Small intestine (tissue), 7 donors: ENCODE measurements at regions not wholly inside any gene's neighbourhood (a gene's known extent, or its start where the extent isn't known, plus 50 kb on each side); places are given as distances from the start of the nearest gene placed in this dataset.

ENCODE experiments used
- DNase-seq, 2 donors: peaks; one replicate each; pipeline versions ENCODE4 v3.0.0 to v3.0.0-alpha.2; 2013
- FAIRE-seq: peaks from 2 replicates; lab custom pipeline; 2012; peaks lifted over from hg19 to GRCh38; lab: Jason Lieb, UNC
- H3K27ac ChIP-seq, 3 donors: one replicate each; pipeline ENCODE4 v1.5.1; 2013; ENCODE audit warnings: low read length in 2 of 3, mild to moderate bottlenecking in 2 of 3, control low read depth in 1 of 3, inconsistent platforms in 1 of 3, low read depth in 1 of 3, moderate library complexity in 1 of 3
- H3K27me3 ChIP-seq, 3 donors: one replicate each; pipeline ENCODE4 v1.6.1; 2013; ENCODE audit warnings: low read length in 3 of 3, inconsistent platforms in 1 of 3; ENCODE audit not compliant: control insufficient read depth in 3 of 3, insufficient read depth in 3 of 3
- H3K36me3 ChIP-seq, 3 donors: one replicate each; pipeline ENCODE4 v1.6.1; 2013; ENCODE audit warnings: low read length in 3 of 3, inconsistent platforms in 1 of 3, low read depth in 1 of 3, mild to moderate bottlenecking in 1 of 3, moderate library complexity in 1 of 3; ENCODE audit not compliant: control insufficient read depth in 3 of 3, insufficient read depth in 2 of 3
- H3K4me1 ChIP-seq, 3 donors: one replicate each; pipeline ENCODE4 v1.6.1; 2013; ENCODE audit warnings: low read length in 2 of 3, inconsistent platforms in 1 of 3, low read depth in 1 of 3, mild to moderate bottlenecking in 1 of 3, moderate library complexity in 1 of 3; ENCODE audit not compliant: control insufficient read depth in 3 of 3, insufficient read depth in 2 of 3
- H3K4me3 ChIP-seq, 3 donors: one replicate each; pipeline ENCODE4 v1.5.1; 2013; ENCODE audit warnings: low read length in 3 of 3, control low read depth in 1 of 3, inconsistent platforms in 1 of 3, low read depth in 1 of 3, mild to moderate bottlenecking in 1 of 3, moderate library complexity in 1 of 3
- H3K9me3 ChIP-seq, 2 donors: one replicate each; pipeline ENCODE4 v1.6.1; 2013; ENCODE audit warnings: low read depth in 1 of 2, low read length in 1 of 2; ENCODE audit not compliant: control insufficient read depth in 2 of 2, insufficient read depth in 1 of 2
- WGBS, 3 donors: extraction: QIAGEN DNeasy Blood & Tissue Kit; methylation state at CpG; one replicate each; pipeline ENCODE4 v1.1.7; 2013; 5-methylcytosine and 5-hydroxymethylcytosine counted together
- donor health status: healthy with polysubstance abuse.
- donor health status: control.
- donor health status: control.
- donor health status: Bipolar disorder and iron deficiency.
- donor health status: healthy.

- no peak for DNase-seq
- WGBS, 3 donors = 80 to 83% (median 82%) methylated on average over 15 of the region's 15 CpGs
- FAIRE-seq = no peak
- H3K27ac ChIP-seq = no peak overlapping the region
- no peaks in the 10 kb centered on the region for H3K36me3 ChIP-seq
- H3K9me3 ChIP-seq = no peaks in the 10 kb centered on the region
- H3K4me3 ChIP-seq = no peak overlapping the region
- H3K4me1 ChIP-seq = no peaks in the 10 kb centered on the region
- no peaks in the 10 kb centered on the region for H3K27me3 ChIP-seq
These were observed 76.2 kb downstream of the SOX1 start for GRCh38 chr13:112143046-112143752.

GRCh38 chr13:112143753-112144615 lies 77.0 kb downstream of the SOX1 start:
- Histone ChIP-seq H3K36me3 (no peaks in the 10 kb centered on the region), H3K4me1 (no peaks in the 10 kb centered on the region), H3K9me3 (peaks cover 0 to 4% of the 10 kb centered on the region in 2 donors), H3K27me3 (no peaks in the 10 kb centered on the region), H3K27ac (no peak overlapping the region), H3K4me3 (no peak overlapping the region)
- DNase-seq (no peak), FAIRE-seq (no peak)
- WGBS, 3 donors = 74 to 81% (median 75%) methylated on average over 16 of the region's 16 CpGs

GRCh38 chr13:112144616-112145550 lies 77.9 kb downstream of the SOX1 start:
- H3K27me3 ChIP-seq = no peaks in the 10 kb centered on the region
- H3K4me1 ChIP-seq = no peaks in the 10 kb centered on the region
- FAIRE-seq = no peak
- DNase-seq = no peak
- WGBS, 3 donors = 68 to 80% (median 74%) methylated on average over 15 of the region's 15 CpGs
- peaks cover 0 to 6% of the 10 kb centered on the region in 2 donors for H3K9me3 ChIP-seq
- H3K4me3 ChIP-seq = no peak overlapping the region
- no peaks in the 10 kb centered on the region for H3K36me3 ChIP-seq
- H3K27ac ChIP-seq = no peak overlapping the region

- DNase-seq = no peak
These were observed 78.8 kb downstream of the SOX1 start for GRCh38 chr13:112145551-112146360.

GRCh38 chr13:112150352-112150751 lies 83.4 kb downstream of the SOX1 start:
- DNase-seq (no peak), FAIRE-seq (no peak)
- H3K36me3 ChIP-seq = no peaks in the 10 kb centered on the region
- no peak overlapping the region for H3K4me3 ChIP-seq
- no peaks in the 10 kb centered on the region for H3K27me3 ChIP-seq
- H3K9me3 ChIP-seq = peaks cover 0 to 6% of the 10 kb centered on the region in 2 donors
- H3K4me1 ChIP-seq = no peaks in the 10 kb centered on the region
- H3K27ac ChIP-seq = no peak overlapping the region
- 82 to 90% (median 90%) methylated on average over 23 of the region's 23 CpGs for WGBS, 3 donors

More at GRCh38 chr13:112145551-112146360, 78.8 kb downstream of the SOX1 start:
- 85 to 88% (median 86%) methylated on average over 27 of the region's 27 CpGs for WGBS, 3 donors
- no peaks in the 10 kb centered on the region for H3K4me1 ChIP-seq
- H3K27me3 ChIP-seq = no peaks in the 10 kb centered on the region
- no peak overlapping the region for H3K27ac ChIP-seq
- H3K9me3 ChIP-seq = peaks cover 0 to 6% of the 10 kb centered on the region in 2 donors
- FAIRE-seq = no peak
- no peak overlapping the region for H3K4me3 ChIP-seq
- no peaks in the 10 kb centered on the region for H3K36me3 ChIP-seq

- DNase-seq = no peak
- Histone ChIP-seq H3K9me3 (peaks cover 0 to 6% of the 10 kb centered on the region in 2 donors), H3K4me3 (no peak overlapping the region), H3K27ac (no peak overlapping the region), H3K27me3 (no peaks in the 10 kb centered on the region), H3K4me1 (no peaks in the 10 kb centered on the region), H3K36me3 (no peaks in the 10 kb centered on the region)
- WGBS, 3 donors = 87 to 95% (median 91%) methylated on average over 9 of the region's 9 CpGs
- FAIRE-seq = no peak
These were observed 85.9 kb downstream of the SOX1 start for GRCh38 chr13:112152846-112153245.

GRCh38 chr13:112153364-112153763 lies 86.4 kb downstream of the SOX1 start:
- WGBS, 3 donors = 75 to 83% (median 76%) methylated on average over 9 of the region's 9 CpGs
- FAIRE-seq = no peak

More at GRCh38 chr13:112153364-112153763, 86.4 kb downstream of the SOX1 start:
- Histone ChIP-seq H3K9me3 (peaks cover 0 to 6% of the 10 kb centered on the region in 2 donors), H3K27me3 (no peaks in the 10 kb centered on the region), H3K4me1 (no peaks in the 10 kb centered on the region), H3K27ac (no peak overlapping the region), H3K4me3 (no peak overlapping the region), H3K36me3 (no peaks in the 10 kb centered on the region)
- DNase-seq = no peak
